HG02678 (cell line): ENCODE measurements at regions not wholly inside any gene's neighbourhood (a gene's known extent, or its start where the extent isn't known, plus 50 kb on each side); places are given as distances from the start of the nearest gene placed in this dataset.
"Not testable (repeated sequence)": the region's sequence is repeated elsewhere in the genome, so short reads cannot be mapped to it uniquely, and the experiment has no call there.

Source experiments
- ATAC-seq: cut with Tn5 transposase; IDR thresholded peaks from one replicate; pipeline ENCODE4 v1.9.1; 2021; ENCODE audit warnings: mild to moderate bottlenecking, moderate library complexity; ENCODE audit not compliant: unreplicated experiment

DNA sequence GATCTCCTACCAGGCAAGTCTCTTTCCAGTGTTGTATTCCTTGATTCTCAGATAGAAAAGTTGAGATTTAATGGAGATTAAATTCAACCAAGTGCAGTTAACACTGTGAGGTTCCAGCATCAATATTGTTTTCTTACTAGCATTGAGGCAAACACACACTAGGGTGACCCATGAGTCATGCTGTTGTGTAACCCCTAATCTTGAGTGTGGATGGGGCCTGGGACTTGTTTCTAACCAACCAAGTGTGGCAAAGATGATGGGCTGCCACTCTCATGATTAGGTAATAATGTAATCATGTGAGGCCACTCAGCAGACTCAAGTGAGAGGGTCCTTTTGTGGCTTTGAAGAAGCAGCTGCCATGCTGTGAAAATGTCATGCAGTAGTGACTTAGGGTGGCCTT lies 394.2 kb downstream of the IRX2 start:
- no peak for ATAC-seq

DNA sequence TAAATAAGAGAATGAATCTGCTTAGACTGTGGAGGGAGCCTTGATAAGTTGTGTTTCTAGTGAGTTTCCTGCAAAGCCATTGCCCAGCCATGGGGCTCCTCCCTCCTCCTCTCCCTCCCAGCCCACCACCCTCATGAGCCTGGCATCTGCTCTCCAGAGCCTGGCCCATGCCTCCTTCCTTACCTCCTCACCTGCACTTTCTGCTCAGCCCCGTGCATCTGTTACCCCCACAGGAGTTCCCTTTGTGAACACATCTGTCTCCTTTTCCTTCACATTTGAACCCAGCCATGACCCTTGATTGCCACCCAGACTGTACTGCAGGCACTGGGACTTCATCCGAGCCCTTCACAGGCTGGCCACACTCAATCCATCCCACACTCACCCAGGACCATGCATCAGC lies 395.6 kb downstream of the IRX2 start:
- ATAC-seq = no peak

DNA sequence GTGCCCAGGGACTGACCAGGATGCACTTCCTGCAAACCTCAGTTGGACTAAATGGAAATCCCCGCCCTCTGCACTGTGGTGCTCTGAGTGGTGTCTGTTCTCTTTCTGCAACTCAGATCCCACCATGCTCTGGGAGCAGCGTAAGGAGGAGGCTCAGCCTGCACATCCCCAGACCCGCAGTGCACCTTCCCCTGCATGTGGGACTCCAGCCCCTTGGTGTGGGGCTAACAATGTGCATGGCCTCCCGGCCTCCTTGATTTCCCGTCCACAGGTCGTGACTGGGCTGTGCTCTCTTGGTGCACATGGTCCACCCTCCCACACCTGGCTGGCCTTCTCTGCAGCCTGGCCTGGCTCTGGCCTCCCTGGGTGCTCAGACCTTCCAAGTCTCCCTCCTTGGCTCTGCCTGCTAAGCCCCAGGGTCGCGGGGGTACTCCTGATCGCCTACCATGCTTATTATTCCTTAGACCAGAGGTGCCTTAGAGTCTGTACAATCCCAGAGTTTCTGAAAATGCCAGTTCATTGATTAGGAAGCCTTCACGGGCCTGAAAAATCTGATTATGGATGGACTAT lies 397.5 kb downstream of the IRX2 start:
- no peak for ATAC-seq

DNA sequence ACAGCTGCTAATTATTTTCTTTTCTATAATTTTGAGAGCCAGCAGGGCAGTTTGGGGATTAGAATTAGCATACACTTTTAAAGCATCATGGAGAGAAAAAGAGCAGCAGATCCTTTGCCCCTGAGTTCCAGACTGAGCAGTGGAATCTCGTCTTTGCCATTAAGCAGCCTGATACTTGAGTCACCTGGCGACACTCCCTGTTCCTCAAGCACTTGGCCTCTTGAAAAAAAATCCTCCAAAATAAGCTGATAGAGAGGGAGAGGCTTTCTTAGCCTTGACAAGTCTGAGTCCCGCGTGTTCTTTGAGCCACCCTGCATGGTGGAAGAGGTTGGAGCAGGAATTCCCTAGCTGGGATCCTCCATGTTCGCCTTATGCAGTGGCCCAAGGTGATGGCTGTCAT lies 398.3 kb downstream of the IRX2 start:
- no peak for ATAC-seq

DNA sequence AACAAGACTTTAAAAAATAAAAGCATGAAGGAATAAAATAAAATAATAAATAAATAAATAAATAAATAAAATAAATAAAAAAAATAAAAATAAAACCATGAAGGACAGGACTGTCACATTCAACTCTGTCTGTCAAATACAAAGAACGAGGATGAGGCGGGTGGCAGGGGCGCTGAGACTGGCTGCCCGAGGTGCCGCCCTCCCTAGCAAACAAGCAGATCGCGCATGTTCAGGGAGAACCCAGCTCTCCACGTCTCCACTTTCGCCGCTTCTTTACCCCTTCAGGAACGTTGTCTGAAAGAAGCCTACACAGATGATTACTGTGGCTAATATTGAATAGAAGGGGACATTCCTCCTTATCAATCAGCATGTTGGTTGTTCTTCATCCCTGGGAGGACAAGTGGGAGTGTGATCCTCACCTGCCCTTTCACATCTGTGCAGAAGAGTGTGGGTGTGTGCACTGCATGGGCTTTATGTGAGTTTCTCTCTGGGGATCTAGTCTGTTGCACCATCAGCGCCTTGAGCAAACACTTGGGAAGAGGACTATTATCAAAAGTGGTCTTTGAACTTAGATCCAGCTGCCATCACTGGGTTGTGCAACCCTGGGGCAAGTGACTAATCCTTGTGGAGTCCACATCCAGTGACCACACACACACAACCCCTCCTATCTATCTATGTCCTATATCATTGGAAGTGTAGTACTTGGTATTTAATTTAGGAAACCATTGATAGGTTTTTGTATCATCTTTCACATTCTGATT lies 399.2 kb downstream of the IRX2 start:
- no peak for ATAC-seq

DNA sequence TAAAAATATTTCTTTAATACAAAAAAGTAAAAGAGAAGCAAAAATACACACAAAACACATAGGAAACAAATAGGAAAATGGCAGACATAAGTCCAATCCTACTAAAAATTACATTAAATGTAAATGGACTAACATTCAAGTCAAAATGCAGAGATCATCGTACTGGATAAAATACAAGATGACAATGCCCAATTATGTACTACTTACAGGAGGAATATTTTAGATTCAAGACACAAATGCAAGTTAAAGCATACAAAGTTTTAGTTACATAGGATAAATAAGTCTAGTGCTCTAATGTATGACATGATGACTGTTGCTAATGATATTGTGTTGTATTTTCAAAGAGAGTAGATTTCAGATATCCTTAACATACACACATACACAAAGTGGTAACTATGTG lies 401.7 kb downstream of the IRX2 start:
- not testable (repeated sequence) for ATAC-seq

DNA sequence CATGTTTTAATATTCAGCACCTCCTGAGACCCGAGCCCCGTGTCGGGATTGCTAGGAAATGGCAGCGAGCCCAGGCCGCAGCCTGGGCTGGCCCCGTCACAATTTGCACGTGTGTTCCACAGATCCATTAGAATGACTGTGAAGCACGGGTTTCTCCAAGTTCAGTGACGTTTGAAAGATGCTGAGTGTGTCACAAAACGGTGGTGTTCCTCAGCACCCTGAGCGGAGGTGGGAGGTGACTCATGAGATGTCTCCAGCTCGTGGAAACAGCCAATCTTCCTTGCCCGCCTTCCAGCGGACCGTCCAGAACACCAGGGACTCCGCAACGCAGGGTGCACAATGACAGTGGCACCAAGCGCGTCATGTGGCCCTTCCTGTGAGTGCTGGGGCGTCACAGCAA lies 412.8 kb downstream of the IRX2 start:
- no peak for ATAC-seq

DNA sequence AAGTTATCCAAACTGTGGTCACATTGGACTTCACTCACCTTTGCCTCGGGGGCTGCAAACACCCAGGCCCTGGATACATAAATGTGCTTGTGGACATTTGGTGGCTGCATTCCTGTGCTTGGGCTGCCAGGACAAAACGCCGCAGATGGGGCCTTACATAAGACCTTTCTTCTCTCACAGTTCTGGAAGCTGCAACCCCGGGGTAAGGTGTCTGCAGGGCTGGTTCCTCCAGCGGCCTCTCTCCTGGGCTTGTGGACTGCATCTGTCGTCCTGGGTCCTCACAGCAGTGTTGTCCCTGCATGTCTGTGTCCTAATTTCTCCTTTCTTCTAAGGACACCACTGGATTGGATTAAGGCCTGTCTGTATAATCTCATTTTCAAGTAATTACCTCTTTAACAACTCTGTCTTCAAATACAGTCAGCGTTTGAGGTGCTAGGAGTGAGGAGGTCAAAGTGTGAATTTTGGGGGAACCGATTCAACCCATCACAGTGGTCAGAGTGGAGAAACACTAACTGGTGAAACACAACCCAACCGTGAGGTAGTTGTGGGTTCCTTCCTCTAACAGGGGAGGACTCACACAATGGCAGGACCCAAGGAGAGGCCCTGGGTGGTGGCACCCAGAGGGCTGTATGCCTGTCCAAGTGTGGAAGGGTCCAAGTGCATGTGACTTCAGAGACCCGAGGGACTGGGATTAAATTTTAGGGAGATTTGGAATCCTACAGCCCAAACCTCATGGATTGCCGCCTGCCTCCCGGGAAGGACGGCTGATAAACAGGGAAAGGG lies 415.6 kb downstream of the IRX2 start:
- ATAC-seq = no peak

DNA sequence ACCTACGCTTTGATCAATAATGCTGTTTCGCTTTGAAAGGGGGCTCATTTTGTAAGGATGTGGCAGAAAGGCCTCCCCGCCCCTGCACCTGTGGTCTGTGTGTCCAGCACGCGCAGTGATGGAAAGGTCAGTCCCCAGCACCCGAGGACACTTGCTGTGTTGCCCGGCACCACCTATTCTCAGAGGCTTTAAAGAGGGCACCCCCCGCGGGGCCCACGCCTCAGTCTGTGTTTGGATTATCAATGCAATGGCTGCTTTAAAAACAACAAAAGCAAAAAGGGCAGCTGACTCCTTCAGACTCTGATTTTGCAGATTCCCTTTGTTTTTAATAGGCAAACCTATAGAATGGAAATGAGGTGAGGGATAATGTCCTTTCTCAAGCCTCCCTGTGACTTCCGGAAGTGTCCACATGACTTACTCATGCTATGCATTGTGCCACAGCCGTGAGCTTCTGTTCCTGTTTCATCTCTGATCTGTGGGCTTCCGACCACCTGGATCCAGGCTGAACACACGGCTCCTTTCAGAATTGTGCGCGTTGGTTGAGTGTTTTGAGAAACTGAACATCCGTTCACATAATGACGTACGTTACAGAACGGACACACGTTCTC lies 416.2 kb downstream of the IRX2 start:
- ATAC-seq = no peak

DNA sequence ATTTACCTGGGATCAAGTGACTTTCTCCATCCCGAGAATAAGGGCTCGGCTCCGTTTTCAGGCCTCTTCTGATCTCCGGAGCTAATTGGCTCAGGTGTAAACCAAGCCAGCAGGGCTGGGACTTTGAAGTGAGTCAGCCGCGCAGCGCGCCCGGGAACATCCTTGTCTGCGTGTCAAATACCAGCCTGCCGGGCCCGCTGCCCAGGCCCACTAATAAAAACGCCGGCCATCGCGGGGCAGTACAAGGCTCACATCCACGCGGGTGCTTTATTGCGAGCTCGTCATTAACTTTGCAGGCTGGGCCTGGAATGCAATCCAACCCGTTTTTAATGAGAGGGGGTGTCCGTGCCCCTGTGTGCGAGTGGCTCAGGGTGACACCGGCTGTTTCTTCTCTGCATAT lies 416.8 kb downstream of the IRX2 start:
- no peak for ATAC-seq

DNA sequence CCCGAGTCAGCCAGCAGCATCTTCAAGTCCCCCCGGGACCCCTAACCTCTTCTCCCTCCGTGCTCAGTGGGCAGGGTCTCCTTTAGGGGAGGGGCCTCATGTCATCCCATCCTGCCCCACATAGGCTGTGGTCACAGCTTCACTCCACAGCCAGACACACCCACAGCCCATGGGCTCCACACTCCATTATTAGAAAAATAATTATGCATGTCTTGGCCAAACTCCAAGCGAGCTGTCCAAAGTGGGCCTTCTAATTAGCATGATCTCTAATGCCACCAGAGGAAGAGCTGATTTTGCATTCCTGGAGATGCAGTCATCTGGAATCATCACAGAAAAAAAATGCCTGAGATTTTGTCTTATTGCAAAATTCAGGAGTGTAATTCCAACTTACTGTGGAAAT lies 418.2 kb downstream of the IRX2 start:
- no peak for ATAC-seq

DNA sequence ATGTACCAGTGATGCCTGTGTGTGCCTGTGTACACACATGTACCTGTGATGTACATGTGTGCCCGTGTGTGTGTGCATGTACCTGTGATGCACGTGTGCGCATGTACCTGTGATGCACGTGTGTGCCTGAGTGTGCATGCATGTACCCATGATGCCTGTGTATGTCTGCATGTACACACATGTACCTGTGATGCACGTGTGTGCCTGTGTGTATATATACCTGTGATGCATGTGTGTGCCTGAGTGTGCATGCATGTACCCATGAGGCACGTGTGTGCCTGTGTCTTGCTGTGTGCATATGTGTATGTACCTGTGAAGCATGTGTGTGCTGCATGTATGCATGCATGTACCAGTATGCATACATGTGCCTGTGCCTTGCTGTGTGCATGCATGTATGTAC lies 419.0 kb downstream of the IRX2 start:
- ATAC-seq = no peak

DNA sequence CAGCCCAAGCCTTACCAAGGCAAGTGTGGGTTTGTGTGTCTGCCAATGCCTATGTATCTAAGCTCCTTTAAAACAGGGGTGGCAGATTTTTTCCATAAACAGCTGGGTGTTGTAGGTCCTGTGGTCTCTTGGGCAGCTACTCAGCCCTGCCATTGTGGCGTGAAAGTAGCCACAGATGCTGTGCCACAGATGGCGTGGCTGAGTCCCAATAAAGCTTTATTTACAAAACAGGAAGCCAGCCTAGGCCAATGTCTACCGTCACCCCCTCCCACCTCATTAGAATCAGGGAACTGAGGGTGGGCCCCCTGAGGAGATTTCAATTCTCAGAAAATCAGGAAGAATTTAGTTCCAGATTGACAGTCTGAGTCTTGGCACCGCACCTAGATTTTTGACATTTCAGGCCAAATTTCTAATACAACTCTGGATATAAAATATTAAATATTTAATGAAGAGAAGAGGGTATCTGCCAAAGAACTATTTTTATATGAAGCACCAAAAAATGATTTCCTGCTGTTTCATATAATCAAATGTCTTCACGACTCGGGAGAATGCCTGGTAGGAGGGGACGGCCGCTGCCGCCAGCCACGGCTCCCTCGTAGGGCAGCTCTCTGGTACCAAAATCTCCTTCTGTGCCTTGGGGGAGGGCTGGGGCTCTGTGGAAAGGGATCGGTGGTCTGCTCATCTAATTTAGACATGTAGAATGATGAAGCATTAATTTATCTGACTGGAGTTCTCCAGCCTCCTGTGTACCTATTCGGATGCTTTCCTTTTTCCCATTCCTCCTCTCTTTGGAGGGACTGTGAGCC lies 420.9 kb downstream of the IRX2 start:
- no peak for ATAC-seq

DNA sequence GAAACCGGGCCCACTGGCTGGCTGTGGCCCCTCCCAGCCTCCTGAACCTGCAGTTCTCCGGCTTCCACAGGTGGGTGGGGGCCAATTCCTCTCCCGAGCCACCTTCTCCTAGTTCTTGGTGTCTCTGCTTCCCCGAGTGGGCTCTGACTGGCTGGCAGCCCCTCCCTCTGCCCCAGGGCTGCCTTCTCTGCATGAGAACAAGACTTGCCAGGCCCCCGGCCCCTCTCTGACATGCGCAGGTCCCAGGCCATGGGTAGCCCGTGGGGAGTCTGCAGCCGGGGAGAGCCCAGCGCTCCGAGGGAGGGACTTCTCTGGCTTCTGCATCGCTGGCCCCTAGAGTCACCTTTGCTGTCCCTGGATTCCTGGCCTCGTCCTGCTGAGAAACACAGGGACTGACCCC lies 421.7 kb downstream of the IRX2 start:
- ATAC-seq = no peak

DNA sequence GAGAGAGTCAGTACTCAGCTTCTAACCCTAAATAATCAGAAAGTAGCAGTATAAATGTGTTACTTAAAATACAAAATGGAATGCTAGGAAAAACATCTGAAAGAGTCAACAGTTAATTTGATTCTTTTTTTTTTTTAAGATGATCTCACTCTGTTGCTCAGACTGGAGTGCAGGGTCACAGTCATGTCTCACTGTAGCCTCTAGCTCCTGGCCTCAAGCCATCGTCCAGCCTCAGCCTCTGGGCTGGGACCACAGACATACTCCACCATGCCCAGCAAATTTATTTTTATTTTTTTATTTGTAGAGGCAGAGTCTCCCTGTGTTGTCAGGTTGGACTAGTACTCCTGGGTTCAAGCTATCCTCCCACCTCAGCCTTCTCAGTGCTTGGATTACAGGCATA lies 424.9 kb downstream of the IRX2 start:
- no peak for ATAC-seq

DNA sequence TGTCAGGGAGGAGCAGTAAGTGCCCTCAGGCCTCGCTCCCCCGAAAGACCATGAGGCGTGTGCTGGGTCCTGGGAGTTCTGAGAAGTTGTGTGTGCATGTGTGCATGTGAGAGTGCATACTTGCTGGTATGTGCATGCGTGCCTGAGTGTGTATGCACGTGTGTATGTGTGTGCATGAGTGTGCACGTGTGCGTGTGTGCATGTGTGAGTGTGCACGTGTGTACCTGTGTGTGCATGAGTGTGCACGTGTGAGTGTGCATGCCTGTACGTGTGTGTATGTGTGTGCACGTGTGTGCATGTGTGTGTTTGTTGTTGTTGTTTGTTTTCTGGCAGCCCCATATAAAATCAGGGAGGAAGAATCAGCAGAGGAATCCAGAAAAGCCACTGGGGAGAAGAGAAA lies 426.7 kb downstream of the IRX2 start:
- ATAC-seq = no peak

DNA sequence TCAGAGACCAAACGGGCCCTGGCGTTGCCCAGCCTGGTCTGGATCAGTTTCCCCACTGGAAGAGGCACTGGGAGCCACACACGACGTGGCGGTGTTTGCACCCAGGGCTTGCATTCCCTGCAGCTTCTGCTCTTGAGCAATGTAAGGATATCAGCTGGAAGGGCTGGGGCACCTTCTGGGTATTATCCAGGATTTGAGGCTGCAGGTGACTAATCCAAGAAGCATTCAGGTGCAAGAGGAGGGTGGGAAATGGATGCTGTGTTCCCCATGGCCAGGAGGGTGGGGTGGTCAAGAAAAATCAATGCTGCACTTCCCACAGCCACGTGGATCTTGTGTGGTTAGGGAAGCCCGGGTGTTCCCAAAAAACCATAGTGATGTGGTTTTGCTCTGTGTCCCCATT lies 430.9 kb downstream of the IRX2 start:
- ATAC-seq = no peak

DNA sequence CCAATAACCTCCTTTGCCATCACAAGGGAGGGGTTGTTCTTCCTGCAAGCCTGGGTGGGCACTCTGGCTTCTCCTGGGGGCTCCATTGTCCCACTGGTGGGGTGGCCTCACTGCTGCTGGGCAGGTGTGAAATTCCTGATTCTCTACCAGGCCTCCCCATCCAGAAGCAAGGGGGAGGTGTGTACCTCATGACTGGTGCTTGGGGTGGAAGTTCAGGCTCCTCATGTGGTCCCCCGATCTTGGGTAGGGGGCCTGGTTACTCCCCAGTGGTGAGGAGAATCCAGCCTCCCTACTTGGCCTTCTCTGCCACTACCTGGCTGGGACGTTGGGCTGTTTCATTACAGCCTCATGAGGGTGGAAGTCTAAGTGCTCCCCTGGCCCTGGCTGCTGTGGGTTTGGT lies 433.9 kb downstream of the IRX2 start:
- no peak for ATAC-seq

DNA sequence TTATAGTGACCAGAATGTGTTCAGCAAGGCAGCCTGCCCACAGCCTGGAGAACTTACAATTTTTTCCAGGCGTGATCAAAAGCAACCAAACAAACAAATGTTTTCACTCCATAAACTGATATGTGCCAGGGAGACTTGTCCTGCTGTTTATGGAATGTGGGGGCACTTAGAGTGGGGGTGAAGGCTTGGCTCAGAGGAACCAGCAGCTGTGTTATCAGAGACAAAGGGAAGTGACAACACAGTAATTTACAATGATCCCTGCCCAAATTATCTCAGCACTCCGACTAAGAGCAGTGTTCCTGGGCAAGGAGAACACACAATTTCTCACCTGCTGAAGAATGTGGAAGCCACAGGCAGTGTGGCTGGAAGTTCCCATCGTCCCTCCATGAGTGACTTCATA lies 429.1 kb upstream of the IRX4 start:
- ATAC-seq = no peak

DNA sequence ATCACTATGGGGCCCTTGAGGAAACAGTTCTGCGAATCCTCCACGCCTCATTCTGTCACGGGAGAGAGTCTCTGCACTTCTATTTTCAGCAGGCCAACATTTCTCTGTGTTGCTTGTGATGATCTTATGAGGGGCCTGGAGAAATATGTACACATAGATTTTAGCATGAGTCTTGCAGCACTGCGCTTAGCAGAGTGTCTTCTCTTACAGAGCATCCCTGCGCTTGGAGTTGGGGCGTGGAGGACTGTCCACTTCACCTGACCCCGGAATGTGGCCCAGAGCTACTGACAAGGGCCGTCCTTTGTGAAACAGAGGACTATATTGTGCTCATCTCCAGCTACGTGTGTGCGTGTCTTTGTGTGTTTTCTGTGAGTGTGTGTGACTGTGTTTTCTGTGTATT lies 428.2 kb upstream of the IRX4 start:
- ATAC-seq = no peak

DNA sequence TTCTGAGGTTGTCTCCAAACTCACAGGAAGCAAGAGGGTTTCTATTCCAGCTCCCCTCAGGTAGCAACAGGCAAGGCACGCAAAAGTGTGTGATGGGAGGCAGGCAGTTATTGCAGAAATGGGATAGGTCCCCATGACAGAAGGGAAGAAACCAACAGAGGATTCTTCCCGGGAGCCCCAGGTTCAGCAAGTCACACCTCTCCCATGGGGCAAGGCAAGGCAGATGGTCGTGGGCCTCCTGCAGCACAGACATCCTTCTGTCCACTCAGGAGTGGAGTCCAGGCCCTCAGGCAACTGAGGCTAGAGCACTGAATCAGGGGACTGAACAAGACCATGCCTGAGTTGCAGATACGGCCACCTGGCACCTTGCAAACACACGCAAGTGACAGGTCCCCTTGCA lies 424.9 kb upstream of the IRX4 start:
- no peak for ATAC-seq
